Coronary artery (tissue), 2 donors: ENCODE measurements at regions not wholly inside any gene's neighbourhood (a gene's known extent, or its start where the extent isn't known, plus 50 kb on each side); places are given as distances from the start of the nearest gene placed in this dataset.
A peak's percentile ranks its signal among the peaks of the same experiment; 100 is the strongest.

ENCODE experiments used
- DNase-seq: peaks from one replicate; pipeline ENCODE4 v3.0.0-alpha.2; 2017; ENCODE audit warnings: low spot score
- H3K27ac ChIP-seq, 2 donors: fragments of 200-600 bp; sonication (generic); one replicate each; pipeline ENCODE4 v1.5.1; 2016 to 2019
- H3K4me3 ChIP-seq: fragments of 200-600 bp; sonication (generic); 2 replicates; pipeline ENCODE4 v1.5.1; 2016; ENCODE audit warnings: mild to moderate bottlenecking, moderate library complexity
- TF ChIP-seq, protein P1 (sequence below): fragments of 200-600 bp; sonication (generic); IDR thresholded peaks from one replicate; pipeline ENCODE4 v1.5.1; 2019; ENCODE audit warnings: antibody characterized with exemption

DNA sequence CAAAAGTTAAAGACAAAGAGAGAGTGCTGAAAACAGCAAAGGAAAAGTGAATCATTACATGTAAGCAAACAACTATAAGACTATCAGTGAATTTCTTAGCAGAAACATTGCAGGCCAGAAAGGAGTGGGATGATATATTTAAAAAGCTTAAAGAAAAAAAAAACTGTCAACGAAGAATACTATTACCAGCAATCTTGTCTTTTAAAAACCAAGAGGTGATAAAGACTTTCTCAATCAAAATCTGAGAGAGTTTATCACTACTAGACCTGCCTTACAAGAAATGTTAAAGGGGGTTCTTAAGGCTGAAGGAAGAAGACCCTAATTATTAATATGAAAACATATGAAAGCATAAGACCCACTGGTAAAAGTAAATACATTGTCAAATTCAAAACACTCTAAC, 132.5 kb upstream of the ZCCHC13 start:
- TF ChIP-seq, protein P1, sequence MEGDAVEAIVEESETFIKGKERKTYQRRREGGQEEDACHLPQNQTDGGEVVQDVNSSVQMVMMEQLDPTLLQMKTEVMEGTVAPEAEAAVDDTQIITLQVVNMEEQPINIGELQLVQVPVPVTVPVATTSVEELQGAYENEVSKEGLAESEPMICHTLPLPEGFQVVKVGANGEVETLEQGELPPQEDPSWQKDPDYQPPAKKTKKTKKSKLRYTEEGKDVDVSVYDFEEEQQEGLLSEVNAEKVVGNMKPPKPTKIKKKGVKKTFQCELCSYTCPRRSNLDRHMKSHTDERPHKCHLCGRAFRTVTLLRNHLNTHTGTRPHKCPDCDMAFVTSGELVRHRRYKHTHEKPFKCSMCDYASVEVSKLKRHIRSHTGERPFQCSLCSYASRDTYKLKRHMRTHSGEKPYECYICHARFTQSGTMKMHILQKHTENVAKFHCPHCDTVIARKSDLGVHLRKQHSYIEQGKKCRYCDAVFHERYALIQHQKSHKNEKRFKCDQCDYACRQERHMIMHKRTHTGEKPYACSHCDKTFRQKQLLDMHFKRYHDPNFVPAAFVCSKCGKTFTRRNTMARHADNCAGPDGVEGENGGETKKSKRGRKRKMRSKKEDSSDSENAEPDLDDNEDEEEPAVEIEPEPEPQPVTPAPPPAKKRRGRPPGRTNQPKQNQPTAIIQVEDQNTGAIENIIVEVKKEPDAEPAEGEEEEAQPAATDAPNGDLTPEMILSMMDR = no peak
- H3K27ac ChIP-seq = no peak overlapping the region
- DNase-seq = no peak
- no peak overlapping the region for H3K4me3 ChIP-seq

DNA sequence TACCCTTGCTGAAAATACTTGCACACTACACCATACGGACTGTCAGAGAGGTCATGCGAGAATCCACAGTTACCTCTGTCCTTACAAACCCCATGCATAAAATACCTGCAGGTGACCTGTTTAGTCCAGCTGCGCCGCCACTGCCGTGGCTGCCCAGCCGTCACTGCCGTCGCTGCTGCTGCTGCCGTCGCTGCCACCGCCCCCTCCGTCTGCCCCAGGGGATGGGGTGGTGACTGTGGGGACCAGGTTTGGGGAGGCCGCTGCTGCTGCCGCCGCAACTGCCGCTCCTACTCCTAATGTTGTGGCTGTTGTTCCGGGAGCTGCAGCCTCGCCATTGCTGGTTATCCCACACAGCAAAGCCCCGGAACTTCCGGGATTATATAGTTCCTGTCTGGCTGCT, 141.8 kb upstream of the ZCCHC13 start:
- no peak overlapping the region for H3K27ac ChIP-seq
- no peak for DNase-seq
- TF ChIP-seq, protein P1 = no peak
- no peak overlapping the region for H3K4me3 ChIP-seq

DNA sequence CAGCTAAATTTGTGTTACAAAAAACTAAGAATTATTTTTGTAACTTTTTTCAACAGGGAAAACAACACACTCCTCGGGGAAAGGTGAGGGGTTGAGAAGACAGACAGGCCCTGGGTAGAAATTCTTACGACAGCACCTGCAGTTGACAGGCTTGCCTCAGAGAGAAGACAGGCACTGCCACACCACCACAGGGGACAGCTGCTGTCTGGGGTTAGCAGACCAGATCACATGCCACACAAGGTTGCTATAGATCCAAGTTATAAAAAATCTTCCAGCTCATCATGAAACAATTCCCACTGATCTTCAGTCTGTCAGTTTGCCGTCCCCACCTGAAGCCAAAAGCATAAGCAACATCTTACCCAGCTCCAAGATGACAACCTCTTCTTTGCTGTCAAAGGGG, 143.2 kb upstream of the ZCCHC13 start:
- Histone ChIP-seq H3K4me3 (no peak overlapping the region), H3K27ac (no peak overlapping the region)
- TF ChIP-seq, protein P1 = no peak
- DNase-seq = no peak

DNA sequence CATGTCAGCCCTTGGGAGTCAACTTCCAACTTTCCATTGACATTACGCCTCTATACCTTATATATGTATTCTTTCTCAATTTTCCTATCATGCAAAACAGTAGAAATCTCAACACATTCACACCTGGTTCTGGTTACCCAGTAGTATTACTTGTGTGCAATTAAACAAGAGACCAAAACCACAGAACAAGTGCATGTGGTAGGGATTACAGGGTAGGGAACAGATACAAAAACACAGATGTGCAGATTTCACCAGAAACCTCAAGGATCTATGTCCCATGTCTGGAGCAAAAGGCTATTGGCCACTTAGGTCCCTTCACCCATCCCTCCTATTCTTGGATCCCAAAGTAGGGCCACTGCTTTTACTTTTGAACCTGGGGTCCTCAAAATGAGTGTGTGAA, 143.6 kb upstream of the ZCCHC13 start:
- H3K27ac ChIP-seq = no peak overlapping the region
- DNase-seq = no peak
- TF ChIP-seq, protein P1 = no peak
- H3K4me3 ChIP-seq = no peak overlapping the region

DNA sequence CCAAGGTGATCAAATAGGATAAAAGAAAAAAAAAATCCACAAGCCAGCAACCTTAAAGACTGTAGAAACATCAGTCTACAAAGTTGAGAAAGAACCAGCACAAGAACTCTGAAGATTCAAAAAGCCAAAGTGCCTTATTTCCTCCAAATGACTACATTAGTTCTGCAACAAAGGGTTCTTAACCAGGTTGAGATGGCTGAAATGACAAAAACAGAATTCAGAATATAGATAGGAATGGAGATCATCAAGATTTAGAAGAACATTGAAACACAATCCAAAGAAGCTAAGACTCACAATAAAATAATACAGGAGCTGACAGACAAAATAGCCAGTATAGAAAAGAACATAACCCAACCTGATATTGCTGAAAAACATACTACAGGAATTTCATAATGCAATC, 156.5 kb upstream of the ZCCHC13 start:
- no peak overlapping the region for H3K27ac ChIP-seq
- TF ChIP-seq, protein P1 = no peak

DNA sequence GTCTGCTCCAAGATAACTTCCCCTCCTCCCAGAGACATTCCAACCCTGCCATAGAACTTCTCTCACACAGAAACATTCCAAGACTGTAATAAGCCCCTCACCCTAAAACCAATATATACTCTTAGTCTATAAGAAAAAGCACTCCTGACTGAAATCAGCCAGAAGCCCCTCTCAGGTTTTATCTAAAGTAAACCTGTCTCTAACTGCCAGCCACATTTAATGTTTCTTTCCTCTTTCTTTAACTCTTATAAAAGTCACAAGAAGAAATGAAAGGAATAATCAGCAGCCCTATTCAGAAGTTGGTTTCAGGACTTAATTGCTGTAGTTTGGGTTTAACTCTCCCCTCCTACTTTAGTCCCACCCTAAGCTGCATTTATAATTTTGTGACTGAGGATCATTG, 165.0 kb upstream of the ZCCHC13 start:
- no peak for DNase-seq
- TF ChIP-seq, protein P1 = no peak

More for the DNA sequence above, 156.5 kb upstream of the ZCCHC13 start:
- no peak overlapping the region for H3K4me3 ChIP-seq
- DNase-seq = no peak

DNA sequence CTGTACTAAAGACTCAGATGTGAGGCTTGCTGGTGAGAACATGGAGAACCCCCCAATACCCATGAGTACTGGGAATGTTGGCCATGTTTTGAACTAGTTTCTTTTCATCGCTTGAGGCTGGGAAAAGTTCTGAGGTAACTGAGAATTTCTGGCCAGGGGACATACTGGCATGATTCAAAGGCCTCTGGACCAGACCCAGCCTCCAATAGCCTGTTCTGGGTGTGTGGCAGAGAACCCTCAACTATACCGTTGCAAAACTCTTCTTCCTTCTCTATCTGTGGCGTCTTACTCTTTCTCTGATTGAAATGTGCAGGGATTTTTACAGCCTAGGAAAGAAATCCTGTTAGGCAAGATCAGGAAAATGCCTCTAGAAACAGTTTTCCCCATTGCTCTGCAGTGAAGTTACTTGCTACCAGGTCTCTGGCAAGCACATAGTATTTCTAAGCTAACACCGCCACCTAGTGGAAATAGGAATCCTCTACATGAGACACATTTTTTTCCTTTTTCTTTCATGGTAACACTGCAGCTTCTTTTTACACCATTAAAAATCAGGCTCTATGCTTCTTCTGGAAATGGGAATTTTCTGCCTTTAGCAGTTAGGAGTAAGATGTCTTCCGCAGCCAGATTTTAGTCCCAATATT, 170.7 kb upstream of the ZCCHC13 start:
- Histone ChIP-seq H3K4me3 (no peak overlapping the region), H3K27ac (peak overlapping the region in 1 of 2 donors; percentile 35)
- no peak for DNase-seq
- TF ChIP-seq, protein P1 = peak; percentile 75

More for the DNA sequence above, 165.0 kb upstream of the ZCCHC13 start:
- no peak overlapping the region for H3K27ac ChIP-seq
- H3K4me3 ChIP-seq = no peak overlapping the region
